ENCODE measurements at regions not wholly inside any gene's neighbourhood (a gene's known extent, or its start where the extent isn't known, plus 50 kb on each side); places are given as distances from the start of the nearest gene placed in this dataset.

- no peak overlapping the region for H2AK5ac ChIP-seq (ENCODE audit: low read depth, low read length)
- WGBS, 2 donors (ENCODE audit: extremely low coverage in 2 of 2, insufficient read length in 2 of 2, insufficient replicate concordance in 1 of 2) = no CpG with 5 or more reads among the region's 2 CpGs
- H4K91ac ChIP-seq (ENCODE audit: low read depth, low read length, poor library complexity) = no peak overlapping the region
- H3K14ac ChIP-seq (ENCODE audit: low read length) = no peak overlapping the region
- H3K4me2 ChIP-seq (ENCODE audit: insufficient read depth, low read length, poor library complexity, severe bottlenecking) = no peak overlapping the region
- H3K9me3 ChIP-seq (replicated peaks in 1 of 2; ENCODE audit: control insufficient read depth in 2 of 2, insufficient read depth in 1 of 2, low read depth in 1 of 2, low read length in 2 of 2) = no peaks in the 10 kb centered on the region
- H2BK15ac ChIP-seq (ENCODE audit: low read length) = no peak overlapping the region
- DNase-seq (ENCODE audit: low spot score) = no peak
- H2BK12ac ChIP-seq (ENCODE audit: low read length) = no peak overlapping the region
- no peaks in the 10 kb centered on the region for H3K4me1 ChIP-seq (ENCODE audit: control insufficient read depth in 2 of 2, insufficient read depth in 1 of 2, low read depth in 1 of 2, low read length in 2 of 2)
- no peaks in the 10 kb centered on the region for H3K36me3 ChIP-seq (replicated peaks in 1 of 2; ENCODE audit: control insufficient read depth in 2 of 2, insufficient read depth in 2 of 2, low read length in 2 of 2)
- no peaks in the 10 kb centered on the region for H3K79me1 ChIP-seq (ENCODE audit: low read depth, low read length)
- no peak overlapping the region for H2AFZ ChIP-seq (ENCODE audit: low read length)
- H2BK5ac ChIP-seq (ENCODE audit: low read length) = no peak overlapping the region
- no peak overlapping the region for H3K4ac ChIP-seq (ENCODE audit: low read length)
- no peaks in the 10 kb centered on the region for H3K27me3 ChIP-seq (ENCODE audit: control insufficient read depth in 3 of 3, insufficient read depth in 3 of 3, low read depth in 1 of 3, low read length in 3 of 3)
- H3K23ac ChIP-seq (ENCODE audit: low read depth, low read length, poor library complexity) = no peak overlapping the region
- H4K8ac ChIP-seq (ENCODE audit: low read depth, low read length) = no peak overlapping the region
- no peak overlapping the region for H3K27ac ChIP-seq (replicated peaks; ENCODE audit: low read length)
- H3K18ac ChIP-seq (ENCODE audit: low read length) = no peak overlapping the region
- no peak overlapping the region for H2BK120ac ChIP-seq (ENCODE audit: low read depth, low read length)
- no peak overlapping the region for H3K9ac ChIP-seq (ENCODE audit: low read depth, low read length, poor library complexity)
- no peak overlapping the region for H3K4me3 ChIP-seq (ENCODE audit: low read length in 2 of 2)
Observed at GRCh38 chr1:172980456-172980855, 70.3 kb downstream of the TNFSF18 start.

- no peak overlapping the region for H2BK15ac ChIP-seq (ENCODE audit: low read length)
- H2BK120ac ChIP-seq (ENCODE audit: low read depth, low read length) = no peak overlapping the region
- no peak overlapping the region for H3K14ac ChIP-seq (ENCODE audit: low read length)
- H4K91ac ChIP-seq (ENCODE audit: low read depth, low read length, poor library complexity) = no peak overlapping the region
- DNase-seq (ENCODE audit: low spot score) = no peak
- H3K9me3 ChIP-seq (replicated peaks in 1 of 2; ENCODE audit: control insufficient read depth in 2 of 2, insufficient read depth in 1 of 2, low read depth in 1 of 2, low read length in 2 of 2) = no peaks in the 10 kb centered on the region
- H2BK5ac ChIP-seq (ENCODE audit: low read length) = no peak overlapping the region
- H3K36me3 ChIP-seq (replicated peaks in 1 of 2; ENCODE audit: control insufficient read depth in 2 of 2, insufficient read depth in 2 of 2, low read length in 2 of 2) = no peaks in the 10 kb centered on the region
- H3K9ac ChIP-seq (ENCODE audit: low read depth, low read length, poor library complexity) = no peak overlapping the region
- no peaks in the 10 kb centered on the region for H3K79me1 ChIP-seq (ENCODE audit: low read depth, low read length)
- H3K4me1 ChIP-seq (ENCODE audit: control insufficient read depth in 2 of 2, insufficient read depth in 1 of 2, low read depth in 1 of 2, low read length in 2 of 2) = no peaks in the 10 kb centered on the region
- H2BK12ac ChIP-seq (ENCODE audit: low read length) = no peak overlapping the region
- no peak overlapping the region for H3K4me3 ChIP-seq (ENCODE audit: low read length in 2 of 2)
- H2AK5ac ChIP-seq (ENCODE audit: low read depth, low read length) = no peak overlapping the region
- no peak overlapping the region for H4K8ac ChIP-seq (ENCODE audit: low read depth, low read length)
- H3K27me3 ChIP-seq (ENCODE audit: control insufficient read depth in 3 of 3, insufficient read depth in 3 of 3, low read depth in 1 of 3, low read length in 3 of 3) = no peaks in the 10 kb centered on the region
- H2AFZ ChIP-seq (ENCODE audit: low read length) = no peak overlapping the region
- no CpG with 5 or more reads among the region's 2 CpGs for WGBS, 2 donors (ENCODE audit: extremely low coverage in 2 of 2, insufficient read length in 2 of 2, insufficient replicate concordance in 1 of 2)
- no peak overlapping the region for H3K27ac ChIP-seq (replicated peaks; ENCODE audit: low read length)
- no peak overlapping the region for H3K4me2 ChIP-seq (ENCODE audit: insufficient read depth, low read length, poor library complexity, severe bottlenecking)
- no peak overlapping the region for H3K23ac ChIP-seq (ENCODE audit: low read depth, low read length, poor library complexity)
- no peak overlapping the region for H3K18ac ChIP-seq (ENCODE audit: low read length)
- H3K4ac ChIP-seq (ENCODE audit: low read length) = no peak overlapping the region
Observed at GRCh38 chr1:172980971-172981370, 69.8 kb downstream of the TNFSF18 start.
